HEK293T (cell line): ENCODE measurements at regions not wholly inside any gene's neighbourhood (a gene's known extent, or its start where the extent isn't known, plus 50 kb on each side); places are given as distances from the start of the nearest gene placed in this dataset.
"Not testable (repeated sequence)": the region's sequence is repeated elsewhere in the genome, so short reads cannot be mapped to it uniquely, and the experiment has no call there.

Experiments used
- CTCF ChIA-PET: fragments of 350-600 bp; formaldehyde crosslinking; extraction: SDS; loops from one replicate; lab custom pipeline; 2021; ENCODE audit warnings: antibody characterized with exemption, inconsistent platforms; lab: Yijun Ruan, JAX
- POLR2A ChIA-PET: fragments of 350-600 bp; formaldehyde crosslinking; extraction: SDS; loops from one replicate; lab custom pipeline; 2020; ENCODE audit warnings: antibody characterized with exemption, inconsistent platforms; lab: Yijun Ruan, JAX
- DNase-seq: peaks from one replicate; pipeline ENCODE4 v3.0.0; 2012; ENCODE audit warnings: mixed read lengths; ENCODE audit errors: extremely low spot score
- ARNT ChIP-seq: fragments of 450-650 bp; IDR thresholded peaks from 2 replicates; pipeline ENCODE4 v1.6.1; 2017; ENCODE audit warnings: mild to moderate bottlenecking
- BHLHE40 ChIP-seq: fragments of 450-650 bp; IDR thresholded peaks from 2 replicates; pipeline ENCODE4 v1.6.1; 2016; ENCODE audit warnings: mild to moderate bottlenecking, moderate library complexity, borderline replicate concordance
- CTBP1 ChIP-seq: fragments of 450-650 bp; IDR thresholded peaks from 2 replicates; pipeline ENCODE4 v1.6.1; 2016; ENCODE audit warnings: borderline replicate concordance
- ELF4 ChIP-seq: fragments of 450-650 bp; IDR thresholded peaks from 2 replicates; pipeline ENCODE4 v1.6.1; 2017; ENCODE audit warnings: antibody characterized with exemption
- FOXA1 ChIP-seq: fragments of 450-650 bp; IDR thresholded peaks from 2 replicates; pipeline ENCODE4 v1.6.1; 2016; ENCODE audit warnings: mild to moderate bottlenecking
- FOXK2 ChIP-seq: fragments of 450-650 bp; IDR thresholded peaks from 2 replicates; pipeline ENCODE4 v1.6.1; 2016; ENCODE audit warnings: mild to moderate bottlenecking
- FOXM1 ChIP-seq: fragments of 450-650 bp; IDR thresholded peaks from 2 replicates; pipeline ENCODE4 v1.6.1; 2017; ENCODE audit warnings: mild to moderate bottlenecking, borderline replicate concordance
- HDGF ChIP-seq: fragments of 450-650 bp; IDR thresholded peaks from 2 replicates; pipeline ENCODE4 v1.6.1; 2017; ENCODE audit warnings: antibody characterized with exemption, borderline replicate concordance
- L3MBTL2 ChIP-seq: fragments of 450-650 bp; conservative IDR thresholded peaks from 2 replicates; pipeline ENCODE4 v1.6.1; 2016; ENCODE audit warnings: mild to moderate bottlenecking
- LEF1 ChIP-seq: fragments of 450-650 bp; IDR thresholded peaks from 2 replicates; pipeline ENCODE4 v1.6.1; 2017; ENCODE audit warnings: mild to moderate bottlenecking, borderline replicate concordance
- NFRKB ChIP-seq: fragments of 450-650 bp; IDR thresholded peaks from 2 replicates; pipeline ENCODE4 v1.6.1; 2016; ENCODE audit warnings: mild to moderate bottlenecking, moderate library complexity
- PKNOX1 ChIP-seq: fragments of 450-650 bp; IDR thresholded peaks from 2 replicates; pipeline ENCODE4 v1.6.1; 2016
- SP1 ChIP-seq: fragments of 450-650 bp; IDR thresholded peaks from 2 replicates; pipeline ENCODE4 v1.6.1; 2017
- SUZ12 ChIP-seq: fragments of 450-650 bp; IDR thresholded peaks from 2 replicates; pipeline ENCODE4 v1.6.1; 2016; ENCODE audit warnings: mild to moderate bottlenecking
- TARDBP ChIP-seq: fragments of 450-650 bp; IDR thresholded peaks from 2 replicates; pipeline ENCODE4 v1.6.1; 2016
- ZNF384 ChIP-seq: fragments of 450-650 bp; IDR thresholded peaks from 2 replicates; pipeline ENCODE4 v1.6.1; 2016

GRCh38 chr16:50489182-50489581 lies 59.0 kb upstream of the NKD1 start:
- POLR2A ChIA-PET: no interaction called here
- no peak for TF ChIP-seq HDGF
- TF ChIP-seq CTBP1: no peak
- TF ChIP-seq BHLHE40: no peak
- TF ChIP-seq SUZ12: no peak
- TF ChIP-seq PKNOX1: no peak
- TF ChIP-seq TARDBP: no peak
- no peak for TF ChIP-seq LEF1
- no peak for TF ChIP-seq ZNF384
- TF ChIP-seq FOXA1: no peak
- TF ChIP-seq FOXK2: no peak
- TF ChIP-seq SP1: no peak
- no peak for TF ChIP-seq L3MBTL2
- no peak for TF ChIP-seq NFRKB
- TF ChIP-seq ARNT: no peak
- no peak for TF ChIP-seq ELF4
- TF ChIP-seq FOXM1: no peak
- CTCF ChIA-PET: no interaction called here
- no peak for DNase-seq

- no peak for DNase-seq
- ChIA-PET CTCF (no interaction called here), POLR2A (no interaction called here)
- TF ChIP-seq FOXM1: no peak
- no peak for TF ChIP-seq BHLHE40
- no peak for TF ChIP-seq NFRKB
Observed at GRCh38 chr16:50487528-50487927, 60.7 kb upstream of the NKD1 start.

GRCh38 chr16:50486162-50486561 lies 62.0 kb upstream of the NKD1 start:
- POLR2A ChIA-PET, CTCF ChIA-PET, DNase-seq: not testable (repeated sequence)

GRCh38 chr16:50485232-50485631 lies 63.0 kb upstream of the NKD1 start:
- no peak for TF ChIP-seq L3MBTL2
- TF ChIP-seq BHLHE40: no peak
- no peak for TF ChIP-seq SP1
- no peak for TF ChIP-seq FOXK2
- TF ChIP-seq TARDBP: no peak
- DNase-seq: no peak
- ChIA-PET POLR2A (no interaction called here), CTCF (interaction anchor here (0.7 kb wide), 1 partner anchor 35 kb away, joined by 3 read pairs; no protein-coding TSS in a partner anchor)

GRCh38 chr16:50482271-50482670 lies 65.9 kb upstream of the NKD1 start:
- CTCF ChIA-PET: no interaction called here
- TF ChIP-seq NFRKB: no peak
- no peak for TF ChIP-seq PKNOX1
- TF ChIP-seq FOXK2: no peak
- TF ChIP-seq L3MBTL2: no peak
- TF ChIP-seq HDGF: no peak
- TF ChIP-seq SUZ12: no peak
- TF ChIP-seq LEF1: no peak
- TF ChIP-seq ELF4: no peak
- no peak for TF ChIP-seq FOXA1
- TF ChIP-seq FOXM1: no peak
- TF ChIP-seq SP1: no peak
- POLR2A ChIA-PET: no interaction called here
- DNase-seq: no peak

GRCh38 chr16:50480206-50480605 lies 68.0 kb upstream of the NKD1 start:
- CTCF ChIA-PET: no interaction called here
- DNase-seq: no peak
- no peak for TF ChIP-seq FOXK2
- POLR2A ChIA-PET: interaction anchor here (0.6 kb wide), 1 partner anchor 24 kb away, joined by 3 read pairs; no protein-coding TSS in a partner anchor

GRCh38 chr16:50479771-50480170 lies 68.4 kb upstream of the NKD1 start:
- POLR2A ChIA-PET: no interaction called here
- CTCF ChIA-PET: no interaction called here
- TF ChIP-seq ARNT: no peak
- no peak for TF ChIP-seq PKNOX1
- no peak for TF ChIP-seq HDGF
- TF ChIP-seq ZNF384: no peak
- no peak for TF ChIP-seq FOXK2
- no peak for DNase-seq

GRCh38 chr16:50478773-50479149 lies 69.4 kb upstream of the NKD1 start:
- CTCF ChIA-PET: no interaction called here
- POLR2A ChIA-PET: no interaction called here
- DNase-seq: no peak
- TF ChIP-seq TARDBP (no peak), FOXK2 (no peak), ARNT (no peak), SP1 (no peak), FOXA1 (no peak), PKNOX1 (no peak), NFRKB (no peak), FOXM1 (no peak), L3MBTL2 (no peak)
